GM19467 (cell line): ENCODE measurements at regions not wholly inside any gene's neighbourhood (a gene's known extent, or its start where the extent isn't known, plus 50 kb on each side); places are given as distances from the start of the nearest gene placed in this dataset.

Source experiments
- ATAC-seq: cut with Tn5 transposase; IDR thresholded peaks from one replicate; pipeline ENCODE4 v1.9.1; 2021; ENCODE audit warnings: mild to moderate bottlenecking, moderate library complexity; ENCODE audit not compliant: unreplicated experiment

DNA sequence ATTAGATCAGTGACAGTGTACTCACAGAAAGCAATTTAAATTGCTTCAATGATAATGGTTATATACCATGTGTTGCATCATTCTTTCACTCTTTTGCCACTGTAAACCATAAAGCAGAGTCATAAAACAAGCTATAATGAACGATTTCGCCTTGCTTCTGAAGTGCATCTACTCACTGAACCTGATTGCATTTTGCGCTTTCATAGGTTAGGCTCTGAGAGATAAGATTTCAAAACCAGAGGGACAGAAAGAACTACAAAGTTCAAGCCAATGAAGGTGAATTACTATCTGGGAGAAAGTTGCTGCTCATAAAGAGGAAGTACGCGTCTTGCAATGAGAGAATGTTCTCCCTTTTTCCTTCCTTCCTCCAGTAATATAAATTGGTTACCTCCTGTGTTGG is 412.7 kb downstream of the CETN3 start:
- no peak for ATAC-seq

DNA sequence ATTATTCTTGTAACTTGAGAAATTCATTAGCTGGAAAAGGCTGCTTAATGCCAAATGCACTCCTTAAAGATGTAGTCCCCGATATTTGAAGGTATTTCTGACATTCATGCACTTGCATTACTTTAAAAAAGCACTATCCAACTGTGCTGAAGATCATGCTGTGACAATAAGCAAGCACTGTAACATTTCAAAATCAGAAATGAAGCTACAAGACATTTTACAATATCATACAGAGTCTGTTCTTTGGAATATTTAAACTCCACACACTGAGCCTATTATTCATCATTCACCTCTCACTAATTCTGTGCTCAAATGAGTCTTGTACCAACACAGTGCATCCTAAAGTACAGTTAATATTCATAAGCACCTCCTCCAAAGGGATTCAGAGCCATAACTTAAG is 413.2 kb downstream of the CETN3 start:
- no peak for ATAC-seq

DNA sequence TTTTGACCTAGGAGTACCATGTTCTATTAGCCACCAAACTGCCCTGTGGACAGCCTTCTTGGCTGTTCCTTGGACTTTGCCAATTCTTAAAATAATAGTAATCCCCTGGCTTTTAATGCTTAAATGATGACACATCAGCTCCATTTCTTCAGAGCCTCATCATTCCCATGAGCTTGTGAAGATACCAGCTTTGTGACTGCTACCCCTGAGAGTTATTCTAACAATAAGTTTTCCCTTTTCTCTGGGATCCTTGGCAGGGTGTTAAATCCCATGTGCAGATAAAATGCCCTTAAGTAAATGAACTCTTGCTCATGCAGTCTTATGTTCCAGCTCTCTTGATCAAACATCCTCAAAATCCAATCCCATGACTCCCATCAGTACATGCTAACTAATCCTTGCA is 415.3 kb downstream of the CETN3 start:
- no peak for ATAC-seq

DNA sequence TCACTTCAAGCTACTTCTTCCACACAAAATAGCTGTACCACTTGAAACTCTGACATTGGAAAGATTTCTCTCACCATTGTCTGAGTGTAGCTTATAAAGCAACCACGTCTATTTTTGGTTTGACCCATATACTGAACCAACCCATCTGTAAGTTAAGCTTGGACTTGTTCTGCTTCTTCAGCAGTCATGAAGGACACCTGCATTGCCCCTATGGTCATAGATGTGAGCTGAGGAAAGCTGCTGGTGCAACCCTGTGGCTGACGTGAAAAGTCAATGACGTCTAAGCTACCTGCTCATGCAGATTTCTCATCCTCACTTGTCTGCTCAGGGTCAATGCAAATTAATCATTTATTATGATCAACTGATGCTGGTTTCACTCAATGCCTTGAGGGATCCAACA is 417.4 kb downstream of the CETN3 start:
- ATAC-seq = no peak

DNA sequence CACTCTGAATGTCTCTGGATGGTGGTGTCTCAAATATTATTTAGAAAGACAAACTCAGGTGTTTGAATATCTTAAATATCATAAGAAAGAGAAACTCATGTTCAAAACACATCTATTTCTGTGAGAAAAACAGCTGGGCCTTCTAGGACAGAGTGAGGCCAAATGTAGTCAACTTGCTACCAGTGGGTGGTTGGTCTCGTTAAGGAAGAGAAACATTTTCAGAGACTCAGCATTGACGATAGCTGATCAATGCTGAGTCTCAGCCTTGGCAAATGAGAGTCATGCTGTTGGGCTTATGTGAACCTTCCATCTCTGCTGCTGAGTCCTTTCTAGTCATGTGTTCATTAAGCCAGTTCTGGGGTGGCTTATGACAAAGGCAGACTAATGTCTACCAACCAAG is 418.0 kb downstream of the CETN3 start:
- ATAC-seq = no peak

DNA sequence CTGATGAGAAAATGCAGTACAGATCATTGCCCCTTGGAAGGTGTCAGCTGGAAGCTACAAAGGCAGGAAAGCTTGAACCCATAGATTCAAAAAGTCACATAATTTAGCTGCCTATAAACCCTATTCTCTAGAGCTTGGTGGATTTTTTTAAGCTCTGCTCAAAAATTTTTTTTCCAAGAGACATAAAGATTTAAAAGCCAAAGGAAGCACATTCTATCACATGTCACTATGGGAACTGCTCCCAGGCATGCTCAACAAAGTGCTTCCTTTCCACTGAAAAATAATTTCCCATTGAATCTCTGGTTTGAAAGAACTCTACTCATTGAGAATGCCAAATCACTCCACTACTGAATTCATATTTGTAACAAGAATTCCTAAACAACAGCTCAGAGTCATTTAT is 419.8 kb downstream of the CETN3 start:
- no peak for ATAC-seq

DNA sequence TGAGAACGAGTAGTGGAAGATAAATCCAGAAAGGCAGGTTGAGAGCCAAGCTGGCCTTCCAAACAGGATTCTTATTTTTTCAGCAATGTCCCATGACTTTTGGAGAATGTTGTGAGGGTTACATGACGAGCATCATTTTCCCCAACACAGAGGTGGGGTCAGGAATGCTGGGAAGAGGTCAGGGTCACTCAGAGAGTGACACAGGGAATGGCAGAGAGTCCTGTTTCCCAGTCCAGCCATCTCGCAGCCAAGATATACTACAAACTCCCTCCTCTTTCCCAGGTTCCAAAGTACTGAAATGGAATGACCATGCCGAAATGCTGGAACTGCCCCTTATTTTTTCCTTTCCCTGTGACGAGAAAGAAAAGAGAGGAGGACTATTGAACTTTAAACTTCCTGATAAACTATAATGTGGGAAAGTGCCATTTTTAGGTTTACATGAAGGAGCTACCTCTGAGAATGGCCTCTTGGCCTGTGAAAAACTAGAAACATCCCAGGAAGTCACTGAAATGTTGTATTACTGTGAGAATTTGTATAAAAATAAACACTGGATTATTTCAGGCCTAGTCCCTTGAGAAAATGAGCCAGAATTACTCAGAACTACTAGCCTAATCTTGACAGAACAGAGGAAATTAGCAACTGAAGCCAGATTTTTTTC is 420.4 kb downstream of the CETN3 start:
- no peak for ATAC-seq

DNA sequence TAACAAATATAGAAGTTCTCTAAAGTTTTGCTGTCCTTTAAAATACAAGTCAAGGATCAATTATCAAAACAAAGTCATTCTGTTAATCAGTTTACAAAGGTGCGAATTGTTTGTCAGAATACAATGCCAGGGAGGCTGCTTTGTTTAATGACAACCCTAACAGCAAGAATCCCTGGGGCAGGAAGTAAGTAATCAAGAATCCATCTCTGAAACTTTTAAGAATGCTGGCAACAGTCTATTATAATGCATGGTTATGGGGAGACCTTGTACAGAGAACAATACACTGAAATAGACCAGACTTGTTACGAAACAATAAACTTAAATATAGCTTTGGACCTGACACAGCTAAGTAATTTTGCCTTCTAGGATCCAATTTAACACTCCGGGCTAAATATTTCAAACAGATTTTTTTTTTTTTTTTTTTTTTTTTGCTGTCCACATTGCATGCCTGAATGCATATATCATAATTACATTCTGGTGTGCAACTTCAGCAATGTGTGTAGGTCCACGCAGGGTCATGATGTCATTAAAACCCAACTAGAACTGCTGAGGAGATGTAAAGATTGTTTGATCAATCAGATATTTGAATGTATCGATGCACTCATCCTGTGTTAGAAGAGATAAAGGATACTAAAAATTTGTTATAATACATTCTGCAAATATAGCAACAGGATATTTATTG is 421.3 kb downstream of the CETN3 start:
- ATAC-seq = no peak

DNA sequence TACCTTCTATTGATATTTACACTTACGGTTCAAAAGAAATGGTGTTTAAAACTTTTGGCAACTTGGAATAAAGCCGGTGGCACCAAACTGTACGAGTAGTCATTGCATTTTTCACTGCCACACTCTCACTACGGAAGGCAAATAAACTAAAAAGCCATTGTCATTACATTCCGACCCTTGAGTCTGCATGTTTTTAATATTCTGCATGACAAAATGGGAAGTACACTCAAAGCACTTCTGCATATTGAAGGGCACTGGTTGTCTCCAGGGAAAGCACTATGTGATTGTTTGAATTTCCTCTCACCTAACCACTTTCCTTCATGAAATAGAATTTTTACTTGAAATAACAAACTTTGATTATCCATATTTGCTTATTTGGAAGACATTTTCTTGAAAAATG is 426.3 kb downstream of the CETN3 start:
- ATAC-seq = no peak

DNA sequence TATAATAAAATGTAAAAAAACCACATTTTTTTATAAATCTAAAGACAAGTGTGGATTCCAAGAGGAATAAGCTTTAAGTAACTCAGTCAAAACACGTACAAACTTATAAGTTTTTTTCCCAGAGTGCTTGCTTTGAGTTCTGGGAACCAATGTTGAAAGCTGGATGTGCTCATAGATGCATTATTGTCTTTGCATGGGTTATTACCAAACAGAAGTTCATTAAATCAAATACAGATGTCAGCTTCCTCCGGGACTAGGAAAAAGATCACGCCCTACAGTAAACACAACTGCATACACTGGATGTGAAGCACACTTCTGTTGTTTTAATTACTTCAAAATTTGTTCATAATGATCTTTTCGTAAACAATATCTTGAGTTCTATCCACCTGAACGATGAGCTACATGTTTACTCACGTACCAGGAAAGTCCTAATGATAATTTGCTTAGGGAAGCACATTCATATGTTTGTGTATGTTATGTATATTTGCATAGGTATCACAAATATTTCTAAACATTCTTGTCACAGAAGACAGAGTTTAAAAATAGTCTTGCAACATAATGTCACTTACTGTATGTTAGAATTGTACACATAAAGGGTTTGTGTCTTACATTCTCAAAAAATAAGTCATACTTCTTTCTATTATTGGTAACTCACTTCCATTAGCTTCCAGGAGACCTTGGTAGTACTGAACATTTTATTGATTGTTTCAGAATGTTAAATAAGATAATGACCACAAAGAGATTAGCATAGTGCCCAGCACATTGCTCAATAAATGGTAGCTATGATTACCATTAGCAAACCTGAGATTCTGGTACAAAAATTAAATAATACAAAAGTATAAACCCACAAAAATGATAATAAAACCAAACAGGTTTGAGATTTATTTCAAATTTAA is 427.4 kb downstream of the CETN3 start:
- ATAC-seq = no peak

DNA sequence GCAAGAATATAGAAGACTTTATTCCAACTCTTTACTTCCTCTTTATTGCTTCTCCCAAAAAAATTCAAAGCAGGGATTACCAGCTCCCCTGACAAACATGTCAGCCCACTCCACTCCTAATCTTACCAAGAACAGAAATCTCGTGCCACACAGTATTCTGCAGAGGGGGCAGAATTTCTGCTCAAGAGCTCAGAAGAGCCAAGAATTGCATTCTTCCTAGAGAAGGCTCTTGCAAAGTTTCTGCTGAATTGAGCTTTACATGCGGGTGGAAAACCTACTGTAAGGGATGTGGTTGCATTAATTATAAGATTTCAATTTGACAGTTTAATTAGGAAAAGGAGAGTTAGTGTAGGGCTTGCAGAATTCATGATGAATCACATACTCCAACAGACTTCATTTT is 428.5 kb downstream of the CETN3 start:
- ATAC-seq = no peak

DNA sequence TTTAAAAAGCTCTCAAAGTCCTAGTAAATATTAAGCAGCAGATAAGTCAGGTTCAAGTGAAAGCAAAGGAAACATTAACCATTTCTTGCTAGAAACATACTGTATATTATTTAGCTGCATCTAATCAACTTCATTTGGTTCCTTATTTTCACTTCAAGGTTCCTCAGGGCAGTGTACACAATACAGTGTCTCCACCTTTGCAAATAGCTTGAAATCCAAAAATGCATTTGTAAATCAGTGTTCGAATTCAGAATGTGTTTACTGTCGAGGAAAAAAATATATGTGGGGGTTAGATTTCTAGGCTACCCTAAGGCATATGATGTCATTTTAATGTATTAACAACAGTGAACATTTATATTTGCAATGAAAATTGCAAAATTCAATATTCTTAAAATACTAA is 436.0 kb downstream of the CETN3 start:
- ATAC-seq = no peak

DNA sequence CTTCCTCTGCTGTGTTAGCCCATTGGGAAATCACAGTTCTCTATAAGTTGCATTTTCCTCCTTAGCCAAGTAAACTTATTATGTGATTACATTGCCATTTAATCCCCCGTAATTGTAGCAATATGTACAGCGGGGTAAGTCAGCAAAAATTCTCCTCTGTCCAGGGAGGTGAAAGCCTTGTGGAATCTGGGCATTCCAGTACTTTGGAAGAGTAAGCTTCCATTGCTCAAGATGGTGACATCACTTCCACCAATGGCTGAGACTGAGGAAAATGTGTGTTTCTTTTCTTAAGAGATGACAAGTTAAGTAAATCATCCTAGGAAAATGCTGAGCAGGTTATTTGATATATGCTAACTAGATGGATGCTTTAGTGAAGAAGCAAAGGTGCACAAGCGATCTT is 436.7 kb downstream of the CETN3 start:
- ATAC-seq = no peak

DNA sequence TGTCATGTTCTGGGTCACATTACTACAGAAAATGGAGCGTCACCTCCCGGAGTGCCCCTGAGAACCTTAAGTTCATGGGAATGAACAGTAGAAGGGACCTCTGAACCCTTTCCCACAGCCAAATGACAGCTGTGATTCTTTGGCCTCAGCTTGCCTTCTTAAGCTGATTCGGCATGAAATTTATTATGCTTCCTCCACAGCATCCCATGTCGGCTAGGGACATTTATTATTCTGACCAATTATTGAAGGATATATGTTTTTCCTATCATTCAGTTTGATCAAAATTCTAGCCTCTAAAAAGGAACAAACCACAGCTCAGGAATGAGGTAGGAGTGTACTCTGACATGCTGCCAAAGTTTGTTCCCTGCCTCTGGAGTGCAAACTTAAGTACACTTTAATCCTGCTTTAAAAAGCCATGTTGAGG is 440.6 kb downstream of the CETN3 start:
- ATAC-seq = no peak

DNA sequence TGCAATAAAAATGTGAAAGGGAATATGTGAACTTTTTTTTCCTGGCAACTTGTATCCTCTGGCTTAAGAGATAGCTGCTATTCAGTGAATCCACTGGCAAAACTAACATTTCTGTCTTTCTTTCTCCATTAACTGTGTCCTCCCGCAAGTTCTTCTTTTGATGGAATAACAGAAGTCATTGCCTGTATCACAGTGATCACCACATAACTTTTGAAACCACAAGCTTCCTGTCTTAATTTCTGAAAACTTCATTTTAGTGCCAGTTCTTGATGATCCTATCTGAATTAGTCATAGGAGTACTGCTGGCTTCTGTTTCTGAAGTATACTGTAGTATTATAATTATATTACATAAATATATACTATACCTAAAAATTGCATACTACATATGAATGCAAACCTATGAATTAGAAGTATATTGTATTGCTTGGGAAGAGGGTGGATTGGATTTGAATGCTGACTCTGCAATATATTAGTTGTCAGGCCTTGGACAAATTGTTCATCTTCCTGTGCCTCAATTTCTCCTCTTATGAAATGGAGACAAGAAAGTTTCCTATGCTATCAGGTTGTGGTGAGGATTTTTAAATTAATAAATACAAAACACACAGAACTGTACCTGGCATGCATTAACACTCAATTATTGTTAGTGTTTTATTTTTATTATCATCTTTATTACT is 441.6 kb downstream of the CETN3 start:
- no peak for ATAC-seq

DNA sequence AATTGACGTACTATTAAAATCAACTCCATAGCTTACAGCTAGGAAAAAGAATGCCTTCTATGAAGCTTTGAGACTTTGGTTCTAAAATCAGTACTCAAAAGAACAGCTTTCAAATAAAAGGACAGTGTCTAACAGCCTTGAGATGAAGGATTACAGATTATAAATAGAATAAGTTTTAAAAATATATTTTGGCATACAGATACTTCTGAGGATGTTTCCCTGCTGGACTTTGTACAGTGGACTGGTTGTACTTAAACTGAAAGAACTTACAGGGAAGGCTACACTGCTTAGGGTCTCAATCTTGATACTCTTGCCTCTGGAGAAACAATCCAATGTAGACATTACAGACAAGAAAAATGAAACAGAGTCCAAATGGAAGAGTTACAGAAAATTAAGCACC is 452.7 kb downstream of the CETN3 start:
- ATAC-seq = no peak

DNA sequence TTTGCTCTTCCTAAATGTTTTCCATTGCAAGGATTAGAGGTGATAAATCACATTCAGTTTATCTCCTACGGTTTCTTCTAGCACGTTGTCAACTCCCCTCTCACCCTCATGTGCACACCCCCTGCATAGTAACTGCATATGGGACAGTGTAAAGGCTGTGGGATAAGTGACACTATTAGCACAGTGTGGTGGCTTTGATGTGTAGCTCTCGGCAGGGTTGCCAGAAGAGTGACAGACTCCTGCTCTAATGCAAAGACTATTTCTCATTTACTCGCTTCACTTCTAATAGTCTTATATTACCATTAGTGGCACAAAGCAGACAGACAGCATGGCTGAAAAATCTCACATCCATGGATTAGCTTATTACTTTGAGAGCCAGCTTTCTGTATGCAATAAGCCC is 454.6 kb downstream of the CETN3 start:
- ATAC-seq = no peak

DNA sequence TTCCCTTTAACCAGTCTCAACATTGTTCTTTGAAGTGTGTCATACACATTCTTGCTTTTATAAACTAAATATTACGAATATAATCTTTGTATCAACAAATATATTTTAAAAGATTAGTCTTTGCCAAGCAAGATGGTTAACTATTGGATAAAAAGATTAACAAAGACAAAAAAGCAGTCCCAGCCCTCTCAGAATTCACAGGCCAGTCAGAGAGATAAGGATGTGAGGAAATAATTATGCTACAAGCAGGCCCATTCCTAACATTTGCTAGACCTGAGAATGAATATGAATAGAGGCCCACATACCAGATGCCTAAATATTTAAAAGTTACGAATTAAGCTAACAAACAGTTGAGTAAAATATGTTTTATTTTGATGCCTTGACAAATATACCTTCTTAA is 457.7 kb downstream of the CETN3 start:
- ATAC-seq = no peak

DNA sequence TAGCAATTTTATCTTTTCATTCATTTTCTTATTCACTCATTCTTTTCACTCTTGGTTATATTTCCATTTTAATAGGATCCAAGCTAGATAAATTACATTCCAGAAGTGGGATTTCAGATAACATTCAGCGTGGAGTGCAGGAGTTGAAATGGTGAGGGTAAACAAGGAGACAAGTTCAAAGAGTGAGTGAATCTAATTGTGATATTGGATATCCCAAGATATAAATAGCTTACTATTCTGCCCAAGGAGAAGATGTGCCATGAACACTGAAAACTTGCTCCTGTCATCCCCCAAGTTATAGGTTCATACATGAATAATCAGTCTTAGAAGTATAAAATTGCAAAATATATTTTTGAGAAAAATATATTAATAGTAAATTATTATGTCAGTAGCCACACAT is 459.3 kb downstream of the CETN3 start:
- ATAC-seq = no peak

DNA sequence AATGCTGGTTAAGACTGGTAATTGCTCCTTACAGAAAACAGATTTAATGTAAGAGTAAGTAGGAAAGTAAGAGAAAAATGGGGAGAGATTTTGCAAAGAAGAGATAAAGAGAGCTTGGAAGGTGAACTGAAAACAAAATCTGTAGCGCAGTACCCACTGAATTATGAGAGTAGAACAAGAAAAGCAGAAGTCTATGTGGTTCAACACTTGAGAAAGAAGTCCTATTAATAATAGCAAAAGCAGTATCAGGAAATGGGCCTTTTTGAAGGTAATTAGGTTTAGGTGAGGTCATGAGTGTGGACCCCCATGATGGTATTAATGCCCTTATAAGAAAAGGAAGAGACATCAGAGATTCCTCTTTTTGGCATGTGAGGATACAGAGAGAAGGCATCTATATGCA is 460.6 kb downstream of the CETN3 start:
- no peak for ATAC-seq

DNA sequence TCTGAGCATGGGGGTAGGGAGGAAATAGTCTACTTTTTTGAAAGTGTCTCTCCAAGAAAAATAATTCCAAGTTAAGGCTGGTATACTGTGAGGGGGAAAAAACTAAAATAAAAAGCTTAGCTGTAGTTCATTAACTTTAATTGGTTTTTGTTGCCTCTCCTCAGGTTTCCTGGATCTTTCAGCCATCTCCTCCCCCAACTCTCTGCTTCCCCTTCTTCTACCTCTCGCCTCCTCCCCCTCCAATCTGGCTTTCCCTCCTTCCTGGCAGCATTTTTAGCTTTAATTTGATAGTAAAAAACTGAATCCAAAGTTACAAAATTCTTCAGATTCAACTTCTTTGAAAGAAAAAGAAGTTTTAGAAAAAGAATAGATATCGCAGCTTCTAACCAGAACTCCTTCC is 462.6 kb downstream of the CETN3 start:
- ATAC-seq = no peak
